Cardiac muscle cell (in vitro differentiated cells and primary cell): ENCODE measurements at regions not wholly inside any gene's neighbourhood (a gene's known extent, or its start where the extent isn't known, plus 50 kb on each side); places are given as distances from the start of the nearest gene placed in this dataset.
"Not testable (repeated sequence)": the region's sequence is repeated elsewhere in the genome, so short reads cannot be mapped to it uniquely, and the experiment has no call there.

Experiments
- DNase-seq, 2 donors: peaks; one replicate each; pipeline versions ENCODE4 v3.0.0 to v3.0.0-alpha.2; 2010 to 2017; ENCODE audit warnings: low read depth in 1 of 2, low spot score in 1 of 2
- H3K27ac ChIP-seq: fragments of 200-600 bp; sonication (generic); 2 replicates; pipeline ENCODE4 v1.5.1; 2016
- H3K27me3 ChIP-seq: fragments of 200-600 bp; sonication (generic); 2 replicates; pipeline ENCODE4 v1.6.0; 2016; ENCODE audit warnings: control low read depth
- H3K36me3 ChIP-seq: fragments of 200-600 bp; sonication (generic); 2 replicates; pipeline ENCODE4 v1.5.1; 2016; ENCODE audit warnings: control low read depth
- H3K4me1 ChIP-seq: fragments of 200-600 bp; sonication (generic); 2 replicates; pipeline ENCODE4 v1.8.1; 2017; ENCODE audit warnings: low read depth, mild to moderate bottlenecking, mixed run types
- H3K4me3 ChIP-seq: fragments of 200-600 bp; sonication (generic); 2 replicates; pipeline ENCODE4 v1.5.1; 2016; ENCODE audit warnings: mild to moderate bottlenecking
- H3K9me3 ChIP-seq: fragments of 200-600 bp; sonication (generic); 2 replicates; pipeline ENCODE4 v1.5.1; 2017; ENCODE audit warnings: low read depth, mild to moderate bottlenecking, control low read depth
- CTCF ChIP-seq: IDR thresholded peaks from 2 replicates; pipeline ENCODE4 v1.5.1; 2012; ENCODE audit warnings: low read depth, mild to moderate bottlenecking, low read length

GRCh38 chr9:74096420-74096819 lies 400.7 kb upstream of the RORB start:
- Histone ChIP-seq H3K4me3 (no peak overlapping the region), H3K27me3 (no peaks in the 10 kb centered on the region), H3K9me3 (no peaks in the 10 kb centered on the region), H3K36me3 (no peaks in the 10 kb centered on the region), H3K27ac (no peak overlapping the region), H3K4me1 (no peaks in the 10 kb centered on the region)
- TF ChIP-seq CTCF = no peak
- DNase-seq = no peak

GRCh38 chr9:74100042-74100441 lies 397.1 kb upstream of the RORB start:
- DNase-seq = no peak
- Histone ChIP-seq H3K4me3 (no peak overlapping the region), H3K27ac (no peak overlapping the region), H3K36me3 (no peaks in the 10 kb centered on the region), H3K4me1 (no peaks in the 10 kb centered on the region), H3K27me3 (no peaks in the 10 kb centered on the region), H3K9me3 (no peaks in the 10 kb centered on the region)
- no peak for TF ChIP-seq CTCF

DNA sequence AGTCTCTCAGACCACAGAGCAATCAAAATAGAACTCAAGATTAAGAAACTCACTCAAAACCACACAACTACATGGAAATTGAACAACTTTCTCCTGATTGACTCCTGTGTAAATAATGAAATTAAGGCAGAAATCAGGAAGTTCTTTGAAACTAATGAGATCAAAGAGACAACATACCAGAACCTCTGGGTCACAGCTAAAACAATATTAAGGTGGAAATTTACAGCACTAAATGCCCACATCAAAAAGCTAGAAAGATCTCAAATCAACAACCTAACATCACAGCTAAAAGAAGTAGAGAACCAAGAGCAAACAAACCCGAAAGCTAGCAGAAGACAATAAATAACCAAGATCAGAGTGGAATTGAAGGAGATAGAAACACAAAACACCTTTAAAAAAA lies 395.0 kb upstream of the RORB start:
- H3K36me3 ChIP-seq, H3K27me3 ChIP-seq, H3K27ac ChIP-seq, H3K4me3 ChIP-seq, H3K9me3 ChIP-seq, DNase-seq, H3K4me1 ChIP-seq: not testable (repeated sequence)

DNA sequence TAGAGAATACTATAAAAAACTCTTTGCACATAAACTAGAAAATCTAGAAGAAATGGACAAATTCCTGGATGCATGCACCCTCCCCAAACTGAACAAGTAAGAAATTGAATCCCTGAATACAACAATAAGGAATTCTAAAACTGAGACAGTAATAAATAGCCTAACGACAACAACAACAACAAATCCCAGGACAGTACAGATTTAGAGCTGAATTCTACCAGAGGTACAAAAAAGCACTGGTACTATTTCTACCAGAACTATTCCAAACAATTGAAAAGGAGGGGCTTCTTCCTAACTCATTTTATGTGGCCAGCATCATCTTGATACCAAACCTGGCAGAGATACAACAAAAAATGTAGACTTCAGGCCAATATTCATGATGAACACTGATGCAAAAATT lies 394.4 kb upstream of the RORB start:
- no peak overlapping the region for H3K4me3 ChIP-seq
- no peak for TF ChIP-seq CTCF
- DNase-seq = no peak
- no peak overlapping the region for H3K27ac ChIP-seq
- H3K9me3 ChIP-seq = no peaks in the 10 kb centered on the region
- H3K27me3 ChIP-seq = no peaks in the 10 kb centered on the region
- H3K36me3 ChIP-seq = no peaks in the 10 kb centered on the region
- no peaks in the 10 kb centered on the region for H3K4me1 ChIP-seq

DNA sequence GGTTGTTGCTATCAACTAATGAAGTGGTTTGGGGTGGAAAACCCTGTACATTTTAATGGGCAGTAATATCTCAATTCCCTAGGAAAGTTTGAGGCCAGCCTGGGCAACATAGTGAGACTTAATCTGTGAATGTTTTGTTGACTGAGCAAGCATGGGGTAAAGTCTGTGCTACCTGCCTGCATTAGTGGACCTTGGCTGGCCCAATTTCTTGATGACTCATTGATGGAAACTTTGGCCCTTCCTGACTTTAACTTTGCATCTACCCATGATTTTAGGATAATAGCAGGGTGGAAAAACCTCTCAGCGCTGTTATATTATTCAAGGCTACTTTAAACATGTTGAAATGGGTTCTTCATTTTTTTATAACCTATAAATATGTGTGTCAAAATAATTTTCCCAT lies 389.4 kb upstream of the RORB start:
- H3K4me3 ChIP-seq = no peak overlapping the region
- H3K36me3 ChIP-seq = no peaks in the 10 kb centered on the region
- no peak for TF ChIP-seq CTCF
- no peak for DNase-seq
- no peaks in the 10 kb centered on the region for H3K27me3 ChIP-seq
- no peaks in the 10 kb centered on the region for H3K9me3 ChIP-seq
- H3K4me1 ChIP-seq = no peaks in the 10 kb centered on the region
- no peak overlapping the region for H3K27ac ChIP-seq

DNA sequence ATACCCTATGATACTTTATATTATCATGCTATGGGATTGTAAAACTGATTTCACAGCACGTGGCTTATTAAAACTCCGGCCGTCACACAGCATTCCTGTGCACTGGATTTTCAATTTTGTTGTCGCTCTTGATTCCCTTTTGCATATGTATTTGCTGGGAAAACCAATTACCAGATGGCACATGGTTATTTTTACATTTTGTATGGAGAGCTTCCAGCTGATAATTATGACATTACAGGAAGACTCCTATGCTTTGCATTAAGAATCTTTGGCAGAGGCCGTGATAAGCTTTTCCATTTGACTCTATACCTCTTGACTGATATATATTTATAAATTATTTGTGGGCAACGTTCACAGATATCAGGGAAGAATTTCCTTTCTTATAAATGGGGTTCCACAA lies 381.2 kb upstream of the RORB start:
- Histone ChIP-seq H3K9me3 (no peaks in the 10 kb centered on the region), H3K4me1 (no peaks in the 10 kb centered on the region), H3K36me3 (no peaks in the 10 kb centered on the region), H3K4me3 (no peak overlapping the region), H3K27me3 (no peaks in the 10 kb centered on the region), H3K27ac (no peak overlapping the region)
- no peak for DNase-seq
- TF ChIP-seq CTCF = no peak
